GM12878 (cell line): ENCODE measurements at regions not wholly inside any gene's neighbourhood (a gene's known extent, or its start where the extent isn't known, plus 50 kb on each side); places are given as distances from the start of the nearest gene placed in this dataset.

Experiments used
- ATAC-seq: fragments of 200-7000 bp; cut with Tn5 transposase; 3 replicates; pipeline ENCODE4 v1.9.1; 2020; ENCODE audit warnings: mild to moderate bottlenecking, moderate library complexity
- BruUV-seq: library from RNA; stranded (reverse); fragments of 400-500 nt; replicated peaks from 2 replicates; lab custom pipeline; 2021; lab: Mats Ljungman, UMichigan
- CTCF ChIA-PET: fragments of 300-600 bp; sonication (Branson Sonifier 250); formaldehyde crosslinking; extraction: SDS; loops from one replicate; lab custom pipeline; 2021; ENCODE audit warnings: inconsistent platforms; lab: Yijun Ruan, JAX
- POLR2A ChIA-PET: fragments of 350-600 bp; formaldehyde crosslinking; extraction: SDS; loops from one replicate; lab custom pipeline; 2021; ENCODE audit warnings: inconsistent platforms; lab: Charles Lee
- RAD21 ChIA-PET: fragments of 300-600 bp; sonication (Branson Sonifier 250); formaldehyde crosslinking; loops from one replicate; lab custom pipeline; 2023; ENCODE audit warnings: antibody characterized with exemption; ENCODE audit not compliant: unreplicated experiment; lab: Charles Lee
- SMC1A ChIA-PET: fragments of 300-600 bp; sonication (Branson Sonifier 250); formaldehyde crosslinking; loops from one replicate; lab custom pipeline; 2023; ENCODE audit not compliant: unreplicated experiment, uncharacterized antibody; lab: Charles Lee
- DNase-seq: peaks from one replicate; pipeline ENCODE4 v3.0.0-alpha.2; 2011; ENCODE audit warnings: low read depth, low spot score
- FAIRE-seq: peaks from 3 replicates; lab custom pipeline; 2011; peaks lifted over from hg19 to GRCh38; lab: Jason Lieb, UNC
- H2AFZ ChIP-seq: 2 replicates; pipeline ENCODE4 v1.6.0; 2011; ENCODE audit warnings: low read depth, low read length, control low read depth; ENCODE audit not compliant: control insufficient read depth
- H3K27ac ChIP-seq: 2 replicates; pipeline ENCODE4 v1.5.1; 2011; ENCODE audit warnings: control low read depth; ENCODE audit not compliant: control insufficient read depth, insufficient read depth
- H3K27me3 ChIP-seq, 2 experiments: replicated peaks in 1 of 2; 2 replicates each; pipeline versions ENCODE4 v1.6.0 to v1.6.1; 2011; ENCODE audit warnings: low read length in 1 of 2; ENCODE audit not compliant: control insufficient read depth in 2 of 2, insufficient read depth in 2 of 2
- H3K36me3 ChIP-seq, 2 experiments: 2 replicates each; pipeline ENCODE4 v1.5.1; 2011; ENCODE audit warnings: low read length in 1 of 2; ENCODE audit not compliant: control insufficient read depth in 2 of 2, insufficient read depth in 2 of 2
- H3K4me1 ChIP-seq: 2 replicates; pipeline ENCODE4 v1.6.1; 2011; ENCODE audit warnings: mild to moderate bottlenecking, low read length, moderate library complexity, mixed read lengths; ENCODE audit not compliant: control insufficient read depth, insufficient read depth
- H3K4me2 ChIP-seq: 2 replicates; pipeline ENCODE4 v1.6.0; 2011; ENCODE audit warnings: control low read depth; ENCODE audit not compliant: control insufficient read depth, insufficient read depth
- H3K4me3 ChIP-seq: fragments of 200-600 bp; sonication (generic); 2 replicates; pipeline ENCODE4 v1.5.1; 2016
- H3K79me2 ChIP-seq: 2 replicates; pipeline ENCODE4 v1.6.0; 2011; ENCODE audit warnings: low read length; ENCODE audit not compliant: control insufficient read depth, insufficient read depth
- H3K9ac ChIP-seq: 2 replicates; pipeline ENCODE4 v1.8.0; 2011; ENCODE audit warnings: low read length, control low read depth, mixed read lengths; ENCODE audit not compliant: control insufficient read depth, insufficient read depth
- H3K9me3 ChIP-seq: replicated peaks from 3 replicates; pipeline ENCODE4 v1.5.1; 2011; ENCODE audit warnings: mild to moderate bottlenecking, low read length; ENCODE audit not compliant: control insufficient read depth, insufficient read depth
- H4K20me1 ChIP-seq: 2 replicates; pipeline ENCODE4 v1.6.0; 2011; ENCODE audit not compliant: control insufficient read depth, insufficient read depth
- EZH2 ChIP-seq: IDR thresholded peaks from 2 replicates; pipeline ENCODE4 v1.6.1; 2012; ENCODE audit warnings: low read depth, mild to moderate bottlenecking, control low read depth, inconsistent platforms, low read length, borderline replicate concordance; ENCODE audit not compliant: control insufficient read depth
- FOXM1 ChIP-seq: IDR thresholded peaks from 2 replicates; pipeline ENCODE4 v1.6.1; 2012; ENCODE audit warnings: low read depth, mild to moderate bottlenecking, inconsistent platforms, low read length, moderate library complexity
- MAX ChIP-seq: IDR thresholded peaks from 2 replicates; pipeline ENCODE4 v1.6.1; 2012; ENCODE audit warnings: low read depth, low read length, improper control_type of control experiment
- RAD21 ChIP-seq: IDR thresholded peaks from 2 replicates; pipeline ENCODE4 v1.6.1; 2011; ENCODE audit warnings: mild to moderate bottlenecking, low read depth, low read length, moderate library complexity; ENCODE audit not compliant: insufficient read depth
- WGBS: methylation state at CpG from one replicate; pipeline ENCODE4 v1.1.6; 2016; ENCODE audit warnings: low lambda C conversion rate; ENCODE audit not compliant: insufficient replicate concordance, insufficient coverage; ENCODE audit errors: missing lambda C conversion rate; 5-methylcytosine and 5-hydroxymethylcytosine counted together
- in situ Hi-C: fragments of 300-500 bp; cut with MboI; formaldehyde crosslinking; loops from 9 replicates; pipeline ENCODE4 v1.14.3; 2018; ENCODE audit warnings: mixed read lengths
- intact Hi-C: fragments of 100-400 bp; cut with micrococcal nuclease; formaldehyde crosslinking; loops from one replicate; pipeline ENCODE4 v1.14.2; 2022; ENCODE audit not compliant: unreplicated experiment

- no peak overlapping the region for H3K27ac ChIP-seq
- no peak overlapping the region for H3K9ac ChIP-seq
- intact Hi-C loops (no loop called here), in situ Hi-C loops (no loop called here)
- no peaks in the 10 kb centered on the region for H3K79me2 ChIP-seq
- WGBS = 23% methylated on average over 2 of the region's 2 CpGs
- H3K9me3 ChIP-seq = no peaks in the 10 kb centered on the region
- H3K27me3 ChIP-seq = no peaks in the 10 kb centered on the region
- CTCF ChIA-PET = interaction anchor here (0.8 to 1.7 kb wide), 4 partner anchors 10 to 714 kb away, joined by 3 to 8 read pairs (median 6); no protein-coding TSS in a partner anchor
- BruUV-seq = no TSS peak
- no peak overlapping the region for H3K4me2 ChIP-seq
- FAIRE-seq (no peak), ATAC-seq (no peak), DNase-seq (no peak)
- SMC1A ChIA-PET = interaction anchor here (0.7 to 2.5 kb wide), 10 partner anchors 9 to 270 kb away, joined by 3 to 13 read pairs (median 5); no protein-coding TSS in a partner anchor
- no peaks in the 10 kb centered on the region for H4K20me1 ChIP-seq
- H3K4me1 ChIP-seq = no peaks in the 10 kb centered on the region
- no peak overlapping the region for H2AFZ ChIP-seq
- TF ChIP-seq MAX (no peak), RAD21 (peak; percentile 53)
- H3K36me3 ChIP-seq = no peaks in the 10 kb centered on the region
- RAD21 ChIA-PET = interaction anchor here (0.9 to 1.1 kb wide), 3 partner anchors 123 to 269 kb away, joined by 3 to 5 read pairs (median 3); no protein-coding TSS in a partner anchor
- no peak overlapping the region for H3K4me3 ChIP-seq
- POLR2A ChIA-PET = no interaction called here
These were observed 272.4 kb upstream of the FBXO33 start for GRCh38 chr14:39704594-39704993.

DNA sequence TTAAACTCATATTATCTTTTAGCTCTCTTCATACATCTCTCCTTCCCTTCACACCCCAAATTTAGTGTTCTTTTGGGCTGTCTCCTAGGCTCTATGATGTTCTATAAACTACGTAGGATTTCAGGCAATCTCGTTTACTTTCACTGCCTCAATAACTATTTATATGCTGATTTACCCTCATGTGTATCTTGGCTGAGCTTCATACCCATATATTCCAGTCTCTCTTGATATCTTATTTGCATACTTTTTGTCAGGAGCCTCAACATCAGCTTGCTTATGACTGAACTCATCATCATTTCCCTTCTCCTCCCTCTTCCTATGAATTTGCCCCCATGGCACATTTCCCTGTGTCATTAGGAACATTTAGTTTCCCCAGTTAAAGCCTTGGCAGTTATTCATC is 262.1 kb upstream of the FBXO33 start:
- H4K20me1 ChIP-seq = no peaks in the 10 kb centered on the region
- no peak for TF ChIP-seq FOXM1
- no peak for TF ChIP-seq EZH2
- ChIA-PET RAD21 (no interaction called here), POLR2A (no interaction called here), SMC1A (interaction anchor here (0.8 kb wide), 1 partner anchor 275 kb away, joined by 3 read pairs; no protein-coding TSS in a partner anchor), CTCF (interaction anchor here (0.7 kb wide), 1 partner anchor 1490 kb away, joined by 5 read pairs; no protein-coding TSS in a partner anchor)
- no peaks in the 10 kb centered on the region for H3K4me1 ChIP-seq
- DNase-seq (no peak), ATAC-seq (no peak), FAIRE-seq (no peak)
- H3K27ac ChIP-seq = no peak overlapping the region
- H3K27me3 ChIP-seq = no peaks in the 10 kb centered on the region
- in situ Hi-C loops = no loop called here
- intact Hi-C loops = no loop called here
- no peak overlapping the region for H3K4me3 ChIP-seq
- H3K79me2 ChIP-seq = no peaks in the 10 kb centered on the region
- WGBS = 27% methylated on average over 2 of the region's 2 CpGs
- no peak overlapping the region for H3K9ac ChIP-seq
- no peaks in the 10 kb centered on the region for H3K36me3 ChIP-seq
- no TSS peak for BruUV-seq
- no peak overlapping the region for H3K4me2 ChIP-seq
- H2AFZ ChIP-seq = no peak overlapping the region
- no peaks in the 10 kb centered on the region for H3K9me3 ChIP-seq
